Activated CD4-positive, alpha-beta T cell treated with anti-CD3 and anti-CD28 coated beads, Interleukin-2, amount 50 U/mL, for 24 hours (primary cell): ENCODE measurements at regions not wholly inside any gene's neighbourhood (a gene's known extent, or its start where the extent isn't known, plus 50 kb on each side); places are given as distances from the start of the nearest gene placed in this dataset.
A peak's percentile ranks its signal among the peaks of the same experiment; 100 is the strongest.

Experiments used
- DNase-seq, 2 donors: peaks; one replicate each; pipeline ENCODE4 v3.0.0-alpha.2; 2020; ENCODE audit warnings: low read depth in 1 of 2, low spot score in 1 of 2

GRCh38 chrX:150163221-150163930 lies 199.7 kb upstream of the MAMLD1 start:
- no peak for DNase-seq

- DNase-seq, result no peak
Observed at GRCh38 chrX:150163956-150164726, 199.0 kb upstream of the MAMLD1 start.

GRCh38 chrX:150164971-150165600 lies 198.0 kb upstream of the MAMLD1 start:
- DNase-seq, result no peak

GRCh38 chrX:150165776-150166610 lies 197.1 kb upstream of the MAMLD1 start:
- no peak for DNase-seq

GRCh38 chrX:150167482-150168324 lies 195.4 kb upstream of the MAMLD1 start:
- no peak for DNase-seq

GRCh38 chrX:150182161-150182560 lies 181.0 kb upstream of the MAMLD1 start:
- no peak for DNase-seq

- DNase-seq, result no peak
Observed at GRCh38 chrX:150184491-150184890, 178.6 kb upstream of the MAMLD1 start.

- DNase-seq, result no peak
Observed at GRCh38 chrX:150185766-150186165, 177.4 kb upstream of the MAMLD1 start.

GRCh38 chrX:150192816-150193215 lies 170.3 kb upstream of the MAMLD1 start:
- DNase-seq, result no peak

GRCh38 chrX:150196285-150196684 lies 166.8 kb upstream of the MAMLD1 start:
- DNase-seq, result no peak

- no peak for DNase-seq
Observed at GRCh38 chrX:150197388-150197787, 165.7 kb upstream of the MAMLD1 start.

GRCh38 chrX:150198776-150199175 lies 164.3 kb upstream of the MAMLD1 start:
- no peak for DNase-seq

- no peak for DNase-seq
Observed at GRCh38 chrX:150199181-150199580, 163.9 kb upstream of the MAMLD1 start.

- no peak for DNase-seq
Observed at GRCh38 chrX:150199803-150200202, 163.3 kb upstream of the MAMLD1 start.

- no peak for DNase-seq
Observed at GRCh38 chrX:150200361-150200760, 162.8 kb upstream of the MAMLD1 start.

- DNase-seq, result peak in 1 of 2 donors; percentile 45
Observed at GRCh38 chrX:150200820-150201287, 162.3 kb upstream of the MAMLD1 start.

GRCh38 chrX:150201391-150201790 lies 161.7 kb upstream of the MAMLD1 start:
- DNase-seq, result no peak

GRCh38 chrX:150201841-150202240 lies 161.3 kb upstream of the MAMLD1 start:
- no peak for DNase-seq

GRCh38 chrX:150202641-150203247 lies 160.4 kb upstream of the MAMLD1 start:
- no peak for DNase-seq

GRCh38 chrX:150203248-150203645 lies 159.9 kb upstream of the MAMLD1 start:
- no peak for DNase-seq
